ENCODE measurements at regions not wholly inside any gene's neighbourhood (a gene's known extent, or its start where the extent isn't known, plus 50 kb on each side); places are given as distances from the start of the nearest gene placed in this dataset.

DNA sequence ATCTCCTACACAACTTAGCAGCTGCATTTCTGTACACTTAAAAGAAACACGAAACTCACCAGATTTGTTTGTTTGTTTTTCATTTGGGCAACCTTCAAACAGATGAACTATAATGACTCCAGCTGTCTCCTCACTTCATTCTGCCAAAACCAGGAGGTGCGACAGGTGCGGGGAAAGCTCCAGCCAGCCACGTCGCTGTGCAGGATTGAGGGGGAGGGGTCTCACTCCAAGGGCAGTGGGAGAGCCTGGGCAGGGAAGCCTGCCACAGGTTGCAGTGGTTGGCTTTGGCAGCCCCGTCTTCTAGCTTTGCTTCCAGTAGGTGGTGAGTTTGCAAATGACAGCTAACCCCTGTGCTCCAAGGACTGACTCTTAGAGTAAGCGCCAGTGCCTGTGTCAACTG, 215.8 kb downstream of the CEMIP2 start:
- H4K8ac ChIP-seq (ENCODE audit: extremely low read depth, insufficient read depth, low read length), result no peak overlapping the region
- H3K36me3 ChIP-seq (ENCODE audit: control insufficient read depth in 2 of 4, insufficient read depth in 4 of 4, low read length in 3 of 4), result no peaks in the 10 kb centered on the region
- WGBS, 2 experiments (ENCODE audit: extremely low coverage in 1 of 2, insufficient coverage in 1 of 2, insufficient read length in 1 of 2, insufficient replicate concordance in 2 of 2, low coverage in 1 of 2, low lambda C conversion rate in 2 of 2, missing lambda C conversion rate in 1 of 2), result 36% methylated on average over 7 of the region's 7 CpGs; no CpG with 5 or more reads in 1 of the 2 experiments
- H3K4ac ChIP-seq (replicated peaks; ENCODE audit: insufficient read length, low read depth, low read length), result no peak overlapping the region
- ChIA-PET POLR2A (ENCODE audit: partially characterized antibody) (interaction anchor here (1.0 kb wide), 1 partner anchor 105 kb away, joined by 3 read pairs; no protein-coding TSS in a partner anchor), CTCF (ENCODE audit: partially characterized antibody) (interaction anchor here (0.6 to 1.4 kb wide), 13 partner anchors 10 to 542 kb away, joined by 3 to 4 read pairs (median 3); no protein-coding TSS in a partner anchor)
- no peaks in the 10 kb centered on the region for H3K79me2 ChIP-seq (ENCODE audit: control insufficient read depth in 1 of 2, insufficient read depth in 2 of 2, low read length in 2 of 2)
- H2BK120ac ChIP-seq (replicated peaks; ENCODE audit: low read depth, low read length), result no peak overlapping the region
- FAIRE-seq (peak; percentile 63), DNase-seq (ENCODE audit: low read depth in 1 of 2, low spot score in 2 of 2) (peak; percentile 23 to 52)
- no peaks in the 10 kb centered on the region for H3K23me2 ChIP-seq (ENCODE audit: low read depth, low read length)
- no peak overlapping the region for H3K14ac ChIP-seq (ENCODE audit: insufficient read length)
- no peak overlapping the region for H3K23ac ChIP-seq (ENCODE audit: insufficient read length)
- H3K4me1 ChIP-seq (replicated peaks in 1 of 4; ENCODE audit: control insufficient read depth in 3 of 4, insufficient read depth in 4 of 4, low read length in 3 of 4), result peaks cover 0 to 6% (median 3%) of the 10 kb centered on the region in 4 experiments; a peak in 6 of 7 replicates
- no peak overlapping the region; a peak in 1 of 8 replicates for H3K4me3 ChIP-seq (ENCODE audit: extremely low read depth in 1 of 4, insufficient read depth in 2 of 4, low read depth in 3 of 4, low read length in 4 of 4)
- H3K79me1 ChIP-seq (ENCODE audit: low read depth, low read length), result no peaks in the 10 kb centered on the region
- H2AFZ ChIP-seq (ENCODE audit: low read length), result no peak overlapping the region
- no peak overlapping the region for H3K9ac ChIP-seq (replicated peaks in 1 of 4; ENCODE audit: extremely low read depth in 1 of 4, low read depth in 3 of 4, low read length in 3 of 4)
- H2BK15ac ChIP-seq (ENCODE audit: low read length), result no peak overlapping the region
- no peak overlapping the region for H2BK12ac ChIP-seq (ENCODE audit: low read depth, low read length)
- H4K5ac ChIP-seq (ENCODE audit: insufficient read length, low read depth, low read length), result no peak overlapping the region
- H4K91ac ChIP-seq (replicated peaks; ENCODE audit: insufficient read length, low read length), result no peak overlapping the region
- H3K18ac ChIP-seq (ENCODE audit: extremely low read depth, low read length), result no peak overlapping the region
- no peak overlapping the region for H2BK20ac ChIP-seq (ENCODE audit: low read length)
- H4K20me1 ChIP-seq (replicated peaks in 1 of 2; ENCODE audit: control insufficient read depth in 1 of 2, insufficient read depth in 2 of 2, low read length in 2 of 2), result no peaks in the 10 kb centered on the region
- no peak overlapping the region for H2BK5ac ChIP-seq (ENCODE audit: low read depth, low read length)
- no peaks in the 10 kb centered on the region for H3K9me3 ChIP-seq (ENCODE audit: insufficient read depth in 2 of 2, low read depth in 1 of 2, low read length in 1 of 2)
- no peak overlapping the region for H3K27ac ChIP-seq (ENCODE audit: low read depth, low read length)
- H3K56ac ChIP-seq (replicated peaks; ENCODE audit: insufficient read length, low read depth, low read length), result no peak overlapping the region
- H3K4me2 ChIP-seq (ENCODE audit: insufficient read depth in 1 of 2, low read depth in 2 of 2, low read length in 2 of 2), result peak overlapping the region; percentile 2 to 41; a peak in 1 of 4 replicates
- no peaks in the 10 kb centered on the region for H3K27me3 ChIP-seq (replicated peaks in 1 of 4; ENCODE audit: control insufficient read depth in 3 of 4, extremely low read depth in 1 of 4, insufficient read depth in 3 of 4, low read length in 3 of 4)
- no peak overlapping the region for H2AK5ac ChIP-seq (ENCODE audit: low read depth, low read length)
- TF ChIP-seq SRF (IDR thresholded peaks at IDR 0.05; ENCODE audit: low read depth, low read length), result no peak
- TF ChIP-seq BRCA1 (IDR thresholded peaks at IDR 0.05; ENCODE audit: low read depth, low read length), result no peak
- TF ChIP-seq EZH2 (IDR thresholded peaks at IDR 0.05; ENCODE audit: low read depth, low read length, severe bottlenecking), result no peak
- no peak for TF ChIP-seq GABPA (IDR thresholded peaks at IDR 0.05; ENCODE audit: borderline replicate concordance, insufficient read depth, low read length)
- no peak for TF ChIP-seq RBBP5 (IDR thresholded peaks at IDR 0.05; ENCODE audit: borderline replicate concordance, low read depth, low read length)
- TF ChIP-seq POLR2AphosphoS5 (IDR thresholded peaks at IDR 0.05; ENCODE audit: low read depth, low read length), result no peak
- TF ChIP-seq EP300 (IDR thresholded peaks at IDR 0.05; ENCODE audit: borderline replicate concordance in 1 of 2, low read depth in 2 of 2, low read length in 2 of 2), result no peak
- no peak for TF ChIP-seq HDAC2 (IDR thresholded peaks at IDR 0.05; ENCODE audit: borderline replicate concordance in 1 of 2, low read depth in 2 of 2, low read length in 2 of 2)
- no peak for TF ChIP-seq POU5F1 (IDR thresholded peaks at IDR 0.05; ENCODE audit: low read depth, low read length)
- TF ChIP-seq EGR1 (IDR thresholded peaks at IDR 0.05; ENCODE audit: borderline replicate concordance, low read depth, low read length), result 0 out of 2 replicates have a peak, but pooled peaks have one; percentile 5
- TF ChIP-seq, protein P1, sequence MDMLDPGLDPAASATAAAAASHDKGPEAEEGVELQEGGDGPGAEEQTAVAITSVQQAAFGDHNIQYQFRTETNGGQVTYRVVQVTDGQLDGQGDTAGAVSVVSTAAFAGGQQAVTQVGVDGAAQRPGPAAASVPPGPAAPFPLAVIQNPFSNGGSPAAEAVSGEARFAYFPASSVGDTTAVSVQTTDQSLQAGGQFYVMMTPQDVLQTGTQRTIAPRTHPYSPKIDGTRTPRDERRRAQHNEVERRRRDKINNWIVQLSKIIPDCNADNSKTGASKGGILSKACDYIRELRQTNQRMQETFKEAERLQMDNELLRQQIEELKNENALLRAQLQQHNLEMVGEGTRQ (IDR thresholded peaks at IDR 0.05; ENCODE audit: low read length), result no peak
